ENCODE measurements at regions not wholly inside any gene's neighbourhood (a gene's known extent, or its start where the extent isn't known, plus 50 kb on each side); places are given as distances from the start of the nearest gene placed in this dataset.
"Not testable (repeated sequence)": the region's sequence is repeated elsewhere in the genome, so short reads cannot be mapped to it uniquely, and the experiment has no call there.

DNA sequence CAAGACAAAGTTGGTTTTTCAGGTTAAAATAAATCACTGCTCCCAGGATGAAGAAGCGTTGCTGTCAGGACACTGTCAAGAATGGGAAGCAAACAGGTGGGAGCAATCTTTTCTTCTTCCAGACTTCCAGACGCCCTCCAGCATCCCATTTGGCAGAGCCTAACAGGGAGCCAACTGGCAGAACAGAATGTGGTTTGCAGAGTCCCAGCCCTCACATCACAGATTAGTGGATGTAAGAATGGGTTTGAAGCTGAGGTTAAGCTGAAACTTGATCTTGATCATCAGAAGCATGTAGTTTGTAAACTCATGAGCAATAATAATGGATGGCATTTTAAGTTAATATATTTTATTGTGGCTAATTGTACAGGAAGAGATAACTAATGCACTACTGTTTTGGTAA lies 636.4 kb downstream of the SLC6A15 start:
- no peak for DNase-seq

DNA sequence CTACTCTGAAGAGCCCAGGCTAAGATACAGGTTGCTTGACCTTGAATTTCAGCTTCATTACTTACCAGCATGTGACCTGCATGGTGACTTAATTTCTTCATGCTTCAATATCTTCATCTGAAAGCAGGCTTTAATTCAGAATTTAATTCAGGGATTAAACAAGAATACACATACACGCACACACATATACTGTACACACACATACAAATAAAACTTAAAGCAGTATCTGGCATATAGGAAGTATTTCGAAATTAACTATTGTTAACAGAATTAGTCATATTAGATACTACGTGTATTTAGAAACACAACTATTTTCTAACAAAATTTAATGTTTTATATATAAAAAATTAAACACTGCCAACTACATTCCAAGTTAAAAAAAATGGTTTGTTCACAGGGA lies 640.3 kb downstream of the SLC6A15 start:
- DNase-seq = no peak

DNA sequence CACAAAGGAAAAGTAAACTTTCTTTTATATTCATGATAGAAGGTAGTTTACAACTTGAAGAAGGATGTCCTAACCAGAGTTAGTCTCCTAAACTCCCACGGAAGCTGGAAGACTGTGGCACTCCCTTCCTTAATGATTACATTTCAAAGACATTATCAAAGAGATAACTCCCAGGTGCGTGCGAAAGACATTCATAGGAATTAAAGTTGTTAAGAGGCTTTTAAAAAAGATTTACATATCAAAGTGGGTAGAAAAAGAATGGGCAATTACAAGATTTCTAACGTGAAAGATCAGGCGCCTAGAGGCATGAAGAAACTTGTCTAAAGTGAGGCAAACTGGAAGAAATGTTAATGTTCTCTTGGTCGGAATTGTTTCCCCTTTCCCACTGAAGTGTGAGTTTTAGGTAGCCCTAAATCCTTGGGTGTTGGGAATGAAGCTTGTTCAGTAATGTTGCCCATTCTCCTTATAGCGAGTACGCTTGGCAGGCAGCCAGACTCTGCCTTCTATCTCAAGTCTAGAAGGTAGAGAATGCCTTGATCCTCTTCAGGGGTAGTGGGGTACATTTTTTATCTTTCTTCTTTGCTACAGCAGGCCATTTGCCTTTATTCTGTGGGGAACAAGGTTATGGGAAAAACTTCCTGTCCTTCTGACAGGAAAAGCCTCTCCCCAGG lies 642.0 kb downstream of the SLC6A15 start:
- no peak for DNase-seq

DNA sequence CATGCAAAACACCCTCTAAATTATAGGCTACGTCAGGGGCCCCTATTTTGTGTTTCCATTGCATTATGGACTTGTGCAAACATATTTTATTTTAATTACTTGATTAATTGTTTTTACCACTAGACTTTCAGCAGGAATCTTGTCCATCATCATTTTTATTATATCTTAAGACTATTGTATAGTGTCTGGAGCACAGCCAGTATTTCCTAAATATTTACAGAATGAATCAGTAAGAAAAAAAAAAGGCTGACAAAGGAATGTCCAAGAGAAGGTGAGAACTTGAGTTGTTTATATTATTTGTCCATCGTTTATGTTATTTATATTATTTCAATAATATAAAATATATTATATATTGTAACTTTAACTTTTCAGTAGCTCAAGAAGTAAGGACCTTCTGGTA lies 664.7 kb downstream of the SLC6A15 start:
- no peak for DNase-seq

DNA sequence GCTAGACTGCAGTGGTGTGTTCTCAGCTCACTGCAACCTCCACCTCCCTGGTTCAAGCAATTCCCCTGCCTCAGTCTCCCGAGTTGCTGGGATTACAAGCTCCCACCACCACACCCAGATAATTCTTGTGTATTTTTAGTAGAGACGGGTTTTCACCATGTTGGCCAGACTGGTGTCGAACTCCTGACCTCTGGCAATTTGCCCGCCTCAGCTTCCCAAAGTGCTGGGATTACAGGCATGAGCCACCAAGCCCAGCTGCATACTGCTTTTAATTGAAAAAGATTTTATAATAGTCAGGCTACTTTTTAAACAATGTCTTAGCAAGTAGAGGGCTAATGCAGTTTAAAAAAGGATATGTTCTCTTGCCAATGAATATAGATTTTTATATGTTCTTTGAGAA lies 668.9 kb downstream of the SLC6A15 start:
- no peak for DNase-seq

DNA sequence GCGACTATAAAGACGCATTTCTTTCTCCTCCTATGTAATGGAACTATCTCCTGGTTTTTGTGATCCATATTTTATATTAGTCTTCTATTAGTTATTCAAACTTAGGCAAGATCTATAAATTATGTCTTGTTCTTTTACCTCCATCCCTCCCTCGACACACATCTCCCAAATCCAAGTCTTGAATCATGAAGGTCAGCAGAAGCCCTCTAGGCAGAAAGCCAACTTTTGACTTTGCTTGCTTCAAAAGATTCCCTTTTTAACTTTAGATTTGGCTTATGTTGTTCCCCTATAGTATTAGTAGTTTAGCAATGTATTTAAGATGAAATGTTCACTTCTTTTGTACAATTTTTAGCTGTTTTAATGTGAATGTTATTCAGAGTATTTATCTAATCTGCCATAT lies 689.8 kb downstream of the SLC6A15 start:
- DNase-seq = no peak

DNA sequence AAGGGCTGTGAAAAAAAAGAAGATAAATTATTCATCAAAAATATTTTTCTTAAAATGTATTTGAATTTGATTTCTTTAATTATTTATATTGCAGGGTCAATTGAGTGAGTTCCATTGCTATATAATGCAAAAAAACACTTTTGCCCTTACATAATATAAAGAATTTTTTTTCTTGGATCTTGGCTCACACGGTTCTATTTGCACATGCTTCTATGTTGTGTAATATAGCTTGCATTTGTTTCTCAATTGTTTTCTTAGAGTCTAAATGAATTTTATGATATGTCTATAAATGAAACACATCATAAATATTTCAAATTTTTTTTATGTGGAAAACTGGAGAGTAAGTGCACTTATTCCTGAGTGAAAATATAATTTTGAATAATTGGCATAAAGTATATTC lies 694.2 kb downstream of the SLC6A15 start:
- no peak for DNase-seq

DNA sequence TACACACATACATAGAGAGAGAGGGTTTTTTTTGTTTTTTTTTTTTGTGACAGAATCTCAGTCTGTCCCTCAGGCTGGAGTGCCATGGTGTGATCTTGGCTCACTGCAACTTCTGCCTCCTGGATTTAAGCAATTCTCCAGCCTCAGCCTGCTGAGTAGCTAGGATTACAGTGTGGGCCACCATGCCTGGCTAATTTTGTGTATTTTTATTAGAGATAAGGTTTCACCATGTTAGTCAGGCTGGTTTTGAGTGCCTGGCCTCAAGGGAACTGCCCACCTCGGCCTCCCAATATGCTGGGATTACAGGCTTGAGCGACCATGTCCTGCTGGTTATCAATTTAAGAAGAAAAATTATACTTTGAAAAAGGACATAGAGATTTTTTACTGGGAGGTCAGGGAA lies 710.6 kb downstream of the SLC6A15 start:
- DNase-seq = no peak

DNA sequence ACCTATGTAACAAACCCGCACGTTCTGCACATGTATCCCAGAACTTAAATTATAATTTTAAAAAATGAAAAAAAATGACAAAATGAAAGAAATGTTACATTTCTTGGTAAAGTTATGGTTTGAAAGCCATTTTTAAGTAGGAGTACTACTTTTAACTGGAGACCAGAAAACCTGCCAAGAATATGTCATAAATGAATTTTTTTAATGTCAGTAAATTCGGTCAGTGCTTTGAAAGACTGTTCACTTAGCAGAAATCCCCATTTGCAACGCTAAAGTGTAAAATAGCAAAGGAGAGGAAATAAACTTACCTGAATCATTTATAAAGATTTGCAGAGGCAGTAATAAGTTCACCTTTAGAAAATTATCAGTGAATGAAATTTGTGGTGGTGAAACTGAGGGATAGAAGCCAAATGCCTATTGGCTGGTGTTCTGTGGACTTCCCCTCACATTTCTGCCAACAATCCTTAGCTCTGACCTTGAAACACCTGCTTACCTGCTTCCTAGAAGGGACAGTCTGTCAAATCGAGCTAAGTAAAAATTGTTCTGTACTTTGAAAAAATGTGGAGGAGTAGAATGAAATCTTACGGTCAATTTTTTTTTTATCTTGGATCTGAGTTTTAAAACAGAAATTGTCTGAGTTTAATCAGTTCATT lies 714.2 kb downstream of the SLC6A15 start:
- no peak for DNase-seq

DNA sequence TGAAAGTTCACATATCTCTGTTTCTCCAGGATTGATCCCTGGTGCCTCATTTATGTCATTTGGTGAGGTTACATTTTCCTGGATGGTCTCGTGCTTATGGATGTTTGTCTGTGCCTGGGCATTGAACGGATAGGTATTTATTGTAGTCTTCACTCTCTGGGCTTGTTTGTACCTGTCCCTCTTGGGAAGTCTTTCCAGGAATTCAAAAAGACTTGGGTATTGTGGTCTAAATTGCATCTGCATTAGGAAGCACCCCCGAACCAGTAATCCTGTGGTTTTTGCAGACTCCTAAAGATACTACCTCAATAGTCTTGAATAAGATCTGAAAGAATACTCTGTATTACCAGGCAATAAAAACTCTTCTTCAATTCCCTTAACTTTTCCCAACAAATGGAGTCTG lies 720.8 kb downstream of the SLC6A15 start:
- no peak for DNase-seq

DNA sequence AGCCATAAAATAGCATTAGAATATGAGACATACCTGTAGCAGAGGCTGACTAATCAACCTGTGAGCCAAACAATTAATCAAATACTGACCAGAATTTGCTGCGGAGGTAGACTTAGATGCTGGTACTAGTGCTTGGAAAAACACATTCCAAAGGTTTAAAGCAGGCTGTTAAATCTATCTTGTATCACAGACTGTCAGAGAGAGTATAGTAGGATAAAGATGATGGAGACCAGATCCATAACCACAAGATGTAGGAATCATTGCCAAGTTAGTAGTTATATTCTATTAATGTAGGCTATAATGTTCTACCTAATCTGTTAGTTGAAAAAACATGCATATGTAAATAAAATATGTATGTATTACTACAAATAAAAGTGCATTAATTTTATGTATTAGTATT lies 726.2 kb downstream of the SLC6A15 start:
- DNase-seq = no peak

DNA sequence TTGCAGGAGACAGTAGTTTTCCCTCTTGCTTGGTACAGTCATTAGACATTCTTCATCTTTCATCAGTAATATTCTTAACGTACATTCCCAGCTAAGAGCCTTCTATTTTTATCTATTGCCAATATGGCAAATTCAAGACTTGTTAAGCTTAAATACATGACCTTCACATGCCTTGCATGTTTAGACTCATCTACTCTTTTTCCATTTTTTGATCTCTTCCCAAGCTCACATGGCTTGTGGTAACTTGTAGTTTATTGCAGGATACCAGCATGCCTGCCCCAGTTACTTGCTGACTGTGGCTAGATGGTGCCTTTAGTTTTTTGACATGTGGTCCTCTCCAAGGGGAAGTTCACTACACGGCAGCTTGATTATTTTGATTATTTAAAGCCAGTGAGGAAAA lies 729.0 kb downstream of the SLC6A15 start:
- no peak for DNase-seq

DNA sequence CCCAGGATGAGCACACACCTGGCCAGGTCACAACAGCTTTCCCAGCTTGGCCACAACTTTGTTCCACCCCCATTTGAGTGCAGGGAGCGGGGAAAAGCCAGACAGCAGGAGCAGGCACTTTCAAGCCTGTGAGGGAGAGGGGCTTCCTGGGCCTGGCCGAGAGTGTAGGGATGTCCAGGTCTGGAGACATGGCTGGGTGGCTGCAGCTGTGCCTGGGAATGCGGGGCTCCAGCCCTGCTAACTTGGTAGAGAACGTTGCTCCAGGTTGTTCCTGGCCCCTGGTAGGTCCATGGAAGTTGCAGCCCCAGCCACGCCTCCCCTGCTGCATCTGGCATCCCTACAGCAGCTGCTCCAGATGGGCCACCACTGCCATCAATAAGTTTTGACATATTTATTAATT lies 738.5 kb downstream of the SLC6A15 start:
- DNase-seq = no peak

DNA sequence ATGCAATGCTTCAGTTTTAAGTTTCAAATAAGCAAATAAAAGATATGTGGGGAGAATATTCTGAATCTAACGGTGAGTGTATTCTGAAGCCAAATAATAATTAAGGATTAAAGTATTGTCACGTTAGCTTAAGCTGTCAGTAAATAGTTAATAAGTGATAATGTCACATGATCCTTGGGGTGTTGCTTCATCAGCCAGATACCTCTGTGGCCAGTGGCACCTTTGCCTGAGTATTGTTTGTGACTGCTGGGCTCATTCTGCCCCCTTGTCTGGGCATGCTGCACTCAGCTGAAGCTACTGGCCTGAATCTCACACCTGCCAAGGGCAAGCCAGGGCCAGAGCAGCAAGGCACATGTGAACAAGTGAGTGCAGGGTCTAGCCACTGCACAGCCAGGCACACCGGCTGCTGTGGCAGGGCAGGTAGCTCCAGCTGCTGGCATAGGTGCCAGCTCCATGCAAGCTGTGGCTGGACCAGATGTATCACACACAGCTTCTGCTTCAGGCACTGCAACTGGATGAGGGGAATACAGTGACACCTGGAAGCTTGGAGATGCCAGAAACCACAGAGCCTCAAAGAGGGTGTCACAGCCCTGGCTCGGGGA lies 739.7 kb downstream of the SLC6A15 start:
- DNase-seq = no peak

DNA sequence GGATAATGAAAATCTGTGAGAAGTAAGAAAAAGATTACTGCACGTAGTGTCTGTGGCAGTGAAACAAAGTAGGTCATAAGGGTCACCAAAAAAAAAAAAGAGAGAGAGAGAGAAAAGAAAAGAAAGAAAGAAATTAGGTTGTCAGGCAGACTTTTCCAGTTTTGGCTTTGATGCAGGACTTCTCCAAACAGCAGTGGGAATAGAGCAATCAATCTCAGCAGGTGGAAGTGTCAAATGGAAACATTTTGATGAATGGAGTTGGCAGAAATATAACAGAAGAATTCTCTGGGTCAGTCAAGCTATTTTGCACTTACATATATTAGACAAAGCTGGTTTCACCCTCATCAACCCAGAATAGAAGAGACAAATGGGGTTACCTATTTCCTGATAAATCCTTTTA lies 745.8 kb downstream of the SLC6A15 start:
- no peak for DNase-seq

DNA sequence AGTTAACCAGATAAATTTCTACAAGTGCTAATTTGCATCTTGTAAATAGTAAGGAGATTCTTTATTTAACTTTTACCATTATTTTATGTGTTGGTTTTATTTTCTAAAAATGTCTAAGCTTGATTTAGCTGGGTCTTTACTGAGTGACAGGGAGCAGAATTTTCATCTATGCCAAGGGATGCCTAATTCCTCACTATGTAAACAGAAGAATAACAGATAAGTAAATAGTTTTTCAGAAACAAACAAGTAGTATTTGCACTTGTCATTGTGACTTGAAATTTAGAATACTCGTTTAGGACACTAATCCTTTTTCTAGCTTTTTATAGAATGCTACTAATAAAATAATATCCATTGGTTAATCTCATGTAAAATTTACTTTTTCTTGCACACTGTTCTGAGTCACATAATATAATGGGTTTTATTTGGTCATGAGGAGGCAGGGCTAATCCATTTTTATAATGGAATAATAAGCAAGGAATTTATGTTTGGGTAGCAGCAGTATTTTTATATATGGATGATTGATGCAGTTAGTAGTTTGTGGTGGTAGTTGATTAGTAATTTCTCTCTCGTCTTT lies 746.5 kb downstream of the SLC6A15 start:
- no peak for DNase-seq

DNA sequence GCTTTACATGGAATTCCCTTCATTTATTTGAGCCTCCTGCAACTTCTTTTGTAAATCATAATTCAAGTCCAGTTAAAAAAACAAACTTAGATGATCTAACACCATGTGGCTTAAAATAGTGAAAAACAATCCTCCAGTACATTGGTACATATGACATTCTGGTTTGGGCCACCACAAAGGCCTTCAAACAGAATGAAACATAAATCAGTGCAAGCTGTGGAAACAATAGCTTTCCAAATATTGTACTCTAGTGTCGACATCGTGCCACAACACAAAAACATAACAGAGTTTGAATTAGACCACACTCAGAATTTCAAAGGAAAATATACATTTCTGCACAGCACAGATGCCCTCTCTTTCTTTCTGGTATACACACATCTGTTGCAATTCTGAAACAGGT lies 751.3 kb downstream of the SLC6A15 start:
- DNase-seq = no peak

DNA sequence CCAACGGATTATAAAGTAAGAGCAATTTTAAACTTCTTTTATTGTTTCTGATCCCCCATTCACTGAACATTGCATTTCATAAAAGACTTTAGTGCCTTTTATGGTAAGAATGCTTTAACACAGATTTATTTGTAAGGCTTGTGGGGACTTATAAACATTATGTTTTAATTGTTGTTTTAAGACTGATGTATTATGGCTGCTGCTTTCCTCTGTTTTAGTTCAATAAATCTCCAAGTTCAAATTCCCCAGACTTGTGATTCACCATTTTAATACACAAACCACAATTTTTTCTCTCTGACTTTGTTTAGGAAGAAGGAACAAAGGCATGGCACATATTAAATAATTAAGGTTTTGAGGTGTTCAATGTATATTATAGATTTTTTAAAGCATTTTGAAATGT lies 753.3 kb downstream of the SLC6A15 start:
- no peak for DNase-seq

DNA sequence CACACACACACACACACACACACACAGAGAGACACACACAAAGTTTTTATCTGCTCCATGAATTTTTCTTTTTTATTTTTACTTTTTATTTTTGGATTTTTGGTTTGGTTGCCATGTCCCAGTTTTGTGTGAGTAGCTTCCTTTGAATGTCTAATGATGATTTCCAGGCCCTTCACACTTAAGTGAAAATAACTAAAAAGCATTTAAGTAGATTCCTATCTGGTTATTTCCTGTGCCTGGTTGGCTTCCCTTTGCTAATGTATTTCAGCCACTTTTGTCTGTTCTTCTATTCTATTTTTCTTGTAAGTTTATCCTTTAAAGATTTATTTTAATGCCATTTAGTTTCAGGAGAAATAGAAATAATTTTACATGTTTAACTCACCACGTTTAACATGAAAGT lies 755.4 kb downstream of the SLC6A15 start:
- no peak for DNase-seq

DNA sequence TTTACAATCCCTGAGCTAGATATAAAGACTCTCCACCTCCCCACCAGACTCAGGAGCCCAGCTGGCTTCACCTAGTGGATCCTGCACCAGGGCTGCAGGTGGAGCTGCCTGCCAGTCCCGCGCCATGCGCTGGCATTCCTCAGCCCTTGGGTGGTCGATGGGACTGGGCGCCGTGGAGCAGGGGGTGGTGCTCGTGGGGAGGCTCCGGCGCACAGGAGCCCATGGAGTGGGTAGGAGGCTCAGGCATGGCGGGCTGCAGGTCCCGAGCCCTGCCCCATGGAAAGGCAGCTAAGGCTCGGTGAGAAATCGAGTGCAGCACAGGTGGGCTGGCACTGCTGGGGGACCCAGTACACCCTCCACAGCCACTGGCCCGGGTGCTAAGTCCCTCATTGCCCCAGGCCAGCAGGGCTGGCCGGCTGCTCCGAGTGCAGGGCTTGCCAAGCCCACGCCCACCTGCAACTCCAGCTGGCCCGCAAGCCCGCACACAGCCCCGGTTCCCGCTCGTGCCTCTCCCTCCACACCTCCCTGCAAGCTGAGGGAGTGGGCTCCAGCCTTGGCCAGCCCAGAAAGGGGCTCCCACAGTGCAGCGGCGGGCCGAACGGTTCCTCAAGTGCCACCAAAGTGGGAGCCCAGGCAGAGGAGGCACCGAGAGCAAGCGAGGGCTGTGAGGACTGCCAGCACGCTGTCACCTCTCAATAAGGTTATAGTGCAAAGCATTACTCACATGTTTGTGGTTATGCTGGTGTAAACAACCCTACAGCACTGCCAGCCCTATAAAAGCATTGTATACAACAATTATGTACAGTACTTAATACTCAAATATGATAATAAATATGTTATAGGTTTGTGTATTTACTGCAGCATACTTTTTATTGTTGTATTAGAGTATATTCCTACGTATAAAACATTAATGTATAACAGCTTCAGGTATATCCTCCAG lies 757.3 kb downstream of the SLC6A15 start:
- DNase-seq = not testable (repeated sequence)

DNA sequence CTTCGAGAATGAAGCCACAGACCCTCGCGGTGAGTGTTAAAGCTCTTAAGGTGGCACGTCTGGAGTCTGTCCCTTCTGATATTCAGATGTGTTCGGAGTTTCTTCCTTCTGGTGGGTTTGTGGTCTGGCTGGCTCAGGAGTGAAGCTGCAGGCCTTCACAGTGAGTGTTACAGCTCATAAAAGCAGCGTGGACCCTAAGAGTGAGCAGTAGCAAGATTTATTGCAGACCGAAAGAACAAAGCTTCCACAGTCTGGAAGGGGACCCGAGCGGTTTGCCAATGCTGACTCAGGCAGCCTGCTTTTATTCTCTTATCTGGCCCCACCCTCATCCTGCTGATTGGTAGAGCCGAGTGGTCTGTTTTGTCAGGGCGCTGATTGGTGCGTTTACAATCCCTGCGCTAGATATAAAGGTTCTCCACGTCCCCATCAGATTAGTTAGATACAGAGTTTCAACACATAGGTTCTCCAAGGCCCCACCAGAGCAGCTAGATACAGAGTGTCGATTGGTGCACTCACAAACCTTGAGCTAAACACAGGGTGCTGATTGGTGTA lies 758.1 kb downstream of the SLC6A15 start:
- DNase-seq = not testable (repeated sequence)

DNA sequence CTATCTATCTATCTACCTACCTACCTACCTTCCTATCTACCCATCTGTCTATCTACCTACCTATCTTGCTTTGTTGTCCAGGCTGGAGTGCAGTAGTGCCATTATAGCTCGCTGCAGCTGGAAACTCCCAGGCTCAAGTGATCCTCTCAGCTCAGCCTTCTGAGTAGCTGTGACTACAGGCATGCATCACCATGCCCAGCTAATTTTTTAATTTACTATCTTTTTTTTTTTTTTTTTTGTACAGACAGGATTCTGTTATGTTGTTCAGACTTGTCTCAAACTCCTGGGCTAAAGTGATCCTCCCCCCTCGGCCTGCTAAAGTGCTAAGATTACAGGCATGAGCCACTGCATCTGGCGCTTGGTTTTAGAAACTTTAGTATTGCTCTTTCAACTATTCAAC lies 762.4 kb downstream of the SLC6A15 start:
- no peak for DNase-seq

Data from hypothalamus (tissue), 51 donors.